ENCODE measurements at regions not wholly inside any gene's neighbourhood (a gene's known extent, or its start where the extent isn't known, plus 50 kb on each side); places are given as distances from the start of the nearest gene placed in this dataset.

GRCh38 chr1:222161676-222162075 lies 386.2 kb downstream of the HHIPL2 start:
- no peak for TF ChIP-seq POLR2A (IDR thresholded peaks at IDR 0.05)
- TF ChIP-seq, protein P1, sequence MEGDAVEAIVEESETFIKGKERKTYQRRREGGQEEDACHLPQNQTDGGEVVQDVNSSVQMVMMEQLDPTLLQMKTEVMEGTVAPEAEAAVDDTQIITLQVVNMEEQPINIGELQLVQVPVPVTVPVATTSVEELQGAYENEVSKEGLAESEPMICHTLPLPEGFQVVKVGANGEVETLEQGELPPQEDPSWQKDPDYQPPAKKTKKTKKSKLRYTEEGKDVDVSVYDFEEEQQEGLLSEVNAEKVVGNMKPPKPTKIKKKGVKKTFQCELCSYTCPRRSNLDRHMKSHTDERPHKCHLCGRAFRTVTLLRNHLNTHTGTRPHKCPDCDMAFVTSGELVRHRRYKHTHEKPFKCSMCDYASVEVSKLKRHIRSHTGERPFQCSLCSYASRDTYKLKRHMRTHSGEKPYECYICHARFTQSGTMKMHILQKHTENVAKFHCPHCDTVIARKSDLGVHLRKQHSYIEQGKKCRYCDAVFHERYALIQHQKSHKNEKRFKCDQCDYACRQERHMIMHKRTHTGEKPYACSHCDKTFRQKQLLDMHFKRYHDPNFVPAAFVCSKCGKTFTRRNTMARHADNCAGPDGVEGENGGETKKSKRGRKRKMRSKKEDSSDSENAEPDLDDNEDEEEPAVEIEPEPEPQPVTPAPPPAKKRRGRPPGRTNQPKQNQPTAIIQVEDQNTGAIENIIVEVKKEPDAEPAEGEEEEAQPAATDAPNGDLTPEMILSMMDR (IDR thresholded peaks at IDR 0.05): no peak
